SJCRH30 (cell line): ENCODE measurements at regions not wholly inside any gene's neighbourhood (a gene's known extent, or its start where the extent isn't known, plus 50 kb on each side); places are given as distances from the start of the nearest gene placed in this dataset.

ENCODE experiments used
- DNase-seq, 2 experiments: peaks; one replicate each; pipeline ENCODE4 v3.0.0-alpha.2; 2015 to 2020
- H3K27ac ChIP-seq: fragments of 250-450 bp; sonication (Bioruptor Pico); 2 replicates; pipeline ENCODE4 v1.5.1; 2020; ENCODE audit warnings: mild to moderate bottlenecking, moderate library complexity
- H3K27me3 ChIP-seq: fragments of 250-450 bp; sonication (Bioruptor Pico); 2 replicates; pipeline ENCODE4 v1.5.1; 2020; ENCODE audit warnings: mild to moderate bottlenecking, moderate library complexity
- H3K36me3 ChIP-seq: fragments of 250-450 bp; sonication (Bioruptor Pico); 2 replicates; pipeline ENCODE4 v1.5.1; 2020; ENCODE audit warnings: mild to moderate bottlenecking, moderate library complexity
- H3K4me1 ChIP-seq: fragments of 250-450 bp; sonication (Bioruptor Pico); 2 replicates; pipeline ENCODE4 v1.5.1; 2020; ENCODE audit warnings: mild to moderate bottlenecking, moderate library complexity
- H3K4me3 ChIP-seq: fragments of 250-450 bp; sonication (Bioruptor Pico); 2 replicates; pipeline ENCODE4 v1.5.1; 2020; ENCODE audit warnings: mild to moderate bottlenecking, moderate library complexity
- H3K9me3 ChIP-seq: fragments of 250-450 bp; sonication (Bioruptor Pico); replicated peaks from 2 replicates; pipeline ENCODE4 v1.5.1; 2020; ENCODE audit warnings: mild to moderate bottlenecking, moderate library complexity

DNA sequence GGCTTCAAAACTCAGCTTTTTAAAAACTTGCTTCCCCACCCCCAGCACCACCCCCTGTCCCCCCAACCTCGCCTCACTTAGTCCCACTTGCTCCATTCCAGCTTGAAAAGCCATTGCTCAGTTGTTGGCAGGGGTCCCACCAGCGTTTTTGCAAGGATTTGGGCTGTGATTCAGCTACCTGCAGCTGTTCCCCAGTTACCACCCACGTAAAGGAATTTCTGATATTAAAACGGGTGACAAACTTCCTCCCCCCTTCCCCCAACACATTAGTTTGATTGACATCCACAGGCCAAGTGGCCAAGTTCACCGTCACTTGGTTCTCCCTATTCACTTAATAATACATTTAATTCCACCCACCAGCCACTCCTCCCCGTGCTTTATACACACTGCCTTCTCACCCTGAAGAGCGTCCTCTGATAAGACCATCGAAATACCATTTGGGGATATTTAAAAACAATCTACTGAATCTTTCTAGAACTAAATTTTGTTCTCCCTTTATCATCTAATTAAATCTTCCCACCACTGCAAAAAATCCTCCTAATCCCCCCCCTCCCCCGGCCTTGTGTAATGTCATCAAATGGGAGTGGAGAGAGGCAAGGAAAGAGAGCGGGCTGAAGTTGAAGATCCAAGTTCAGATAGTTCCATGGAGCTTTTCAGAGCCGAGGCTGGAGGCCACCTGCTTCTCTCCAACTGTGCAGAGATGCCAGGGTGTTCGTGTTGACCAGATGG lies 55.1 kb downstream of the SOX9 start:
- Histone ChIP-seq H3K36me3 (no peaks in the 10 kb centered on the region), H3K27ac (peak overlapping the region; percentile 85), H3K9me3 (no peaks in the 10 kb centered on the region), H3K27me3 (no peaks in the 10 kb centered on the region), H3K4me1 (peaks cover 61% of the 10 kb centered on the region), H3K4me3 (peak overlapping the region; percentile 21)
- DNase-seq: peak; percentile 98 to 99

DNA sequence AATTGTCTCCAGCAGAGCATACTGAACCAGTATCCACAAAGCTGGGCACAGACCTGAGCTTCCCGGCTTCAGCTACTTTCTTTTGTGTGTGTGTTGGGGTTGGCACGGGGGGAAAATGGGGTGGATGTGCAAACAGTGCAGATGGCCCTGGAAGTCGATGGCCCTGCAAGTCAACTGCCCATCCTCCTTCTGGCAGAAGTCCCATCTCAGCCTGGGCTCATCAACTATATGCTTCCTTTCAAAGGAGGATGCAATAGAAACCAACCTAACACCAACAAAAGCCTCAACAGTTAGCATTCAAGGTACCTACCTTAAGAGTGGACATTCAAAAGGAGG lies 55.7 kb downstream of the SOX9 start:
- Histone ChIP-seq H3K4me1 (peaks cover 61% of the 10 kb centered on the region), H3K9me3 (no peaks in the 10 kb centered on the region), H3K27ac (peak overlapping the region; percentile 85), H3K27me3 (no peaks in the 10 kb centered on the region), H3K4me3 (peak overlapping the region; percentile 21), H3K36me3 (no peaks in the 10 kb centered on the region)
- no peak for DNase-seq

DNA sequence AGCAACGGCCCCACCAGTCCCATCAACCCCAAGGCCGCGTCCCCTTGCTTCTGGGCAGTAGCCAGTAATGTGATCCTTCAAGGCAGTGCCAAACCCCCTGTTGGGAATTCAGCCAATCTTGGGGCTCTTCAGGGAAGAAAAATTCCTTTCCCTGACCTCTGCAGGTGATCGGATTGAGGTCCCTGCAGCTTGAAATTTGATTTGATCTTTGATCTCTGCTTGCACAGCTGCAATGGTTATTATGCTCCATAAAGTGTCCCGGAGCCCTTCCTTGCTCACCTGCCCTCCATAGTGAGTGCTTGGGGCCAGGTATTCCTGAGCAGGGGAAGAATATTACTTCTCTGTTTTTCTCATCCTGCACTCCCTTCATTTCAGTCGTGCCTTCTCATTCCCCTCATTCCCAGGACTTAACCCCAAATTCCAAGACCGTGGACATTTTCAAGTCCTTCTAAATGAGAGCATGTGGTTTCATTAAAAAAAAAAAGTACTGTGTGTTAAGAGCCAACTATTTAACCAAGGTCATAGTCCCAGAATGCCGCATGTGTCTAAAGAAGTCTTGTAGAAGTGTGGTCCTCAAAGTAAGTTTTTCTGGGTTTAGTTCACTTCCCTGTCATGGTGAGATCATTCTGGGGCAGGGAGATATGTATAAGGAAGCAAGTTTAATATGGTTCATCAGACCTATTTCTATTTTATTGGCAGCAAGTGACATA lies 56.3 kb downstream of the SOX9 start:
- Histone ChIP-seq H3K27me3 (no peaks in the 10 kb centered on the region), H3K4me3 (peak overlapping the region; percentile 21), H3K36me3 (no peaks in the 10 kb centered on the region), H3K9me3 (no peaks in the 10 kb centered on the region), H3K27ac (peak overlapping the region; percentile 85), H3K4me1 (peaks cover 56% of the 10 kb centered on the region)
- peak; percentile 84 to 91 for DNase-seq

GRCh38 chr17:72177738-72178137 lies 56.9 kb downstream of the SOX9 start:
- Histone ChIP-seq H3K36me3 (no peaks in the 10 kb centered on the region), H3K9me3 (no peaks in the 10 kb centered on the region), H3K4me3 (no peak overlapping the region), H3K4me1 (peaks cover 51% of the 10 kb centered on the region), H3K27ac (peak overlapping the region; percentile 85; the same call in 1 of the 2 replicates), H3K27me3 (no peaks in the 10 kb centered on the region)
- no peak for DNase-seq

DNA sequence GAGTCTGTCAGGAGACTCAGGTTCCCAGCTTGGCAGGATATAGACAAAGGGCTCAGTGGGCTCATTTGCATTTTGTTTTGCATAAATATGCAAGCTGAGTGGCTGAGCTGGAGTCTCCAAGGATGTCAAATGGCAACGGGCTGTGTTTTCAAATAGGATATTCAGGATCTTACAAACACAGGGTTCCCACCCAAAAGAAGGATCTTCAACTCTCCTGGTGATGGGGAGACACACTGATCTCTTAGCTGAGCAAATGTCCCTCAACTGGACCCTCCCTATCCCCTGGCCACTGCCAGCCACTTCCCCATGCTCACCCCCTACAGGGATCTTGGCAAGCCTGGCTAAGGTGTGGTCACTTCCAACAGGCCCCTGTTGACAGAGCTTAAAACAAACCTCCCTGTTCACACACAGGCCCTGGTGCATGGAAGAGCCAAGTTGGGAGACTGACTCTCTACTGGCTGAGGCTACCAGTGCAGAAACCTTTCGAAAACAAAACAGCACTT lies 61.6 kb downstream of the SOX9 start:
- no peak overlapping the region for H3K4me3 ChIP-seq

GRCh38 chr17:72183194-72183685 lies 62.4 kb downstream of the SOX9 start:
- H3K27me3 ChIP-seq: no peaks in the 10 kb centered on the region
- H3K36me3 ChIP-seq: no peaks in the 10 kb centered on the region
- DNase-seq: no peak
- H3K9me3 ChIP-seq: 0 out of 2 replicates have a peak, but pooled peaks cover 3% of the 10 kb centered on the region
- no peak overlapping the region for H3K4me3 ChIP-seq
- H3K27ac ChIP-seq: no peak overlapping the region
- peaks cover 14% of the 10 kb centered on the region for H3K4me1 ChIP-seq

More for the DNA sequence above, 61.6 kb downstream of the SOX9 start:
- no peaks in the 10 kb centered on the region for H3K27me3 ChIP-seq
- H3K4me1 ChIP-seq: peaks cover 16% of the 10 kb centered on the region
- H3K27ac ChIP-seq: no peak overlapping the region
- H3K36me3 ChIP-seq: no peaks in the 10 kb centered on the region
- no peak for DNase-seq
- H3K9me3 ChIP-seq: 0 out of 2 replicates have a peak, but pooled peaks cover 3% of the 10 kb centered on the region

- no peak overlapping the region for H3K4me3 ChIP-seq
- H3K36me3 ChIP-seq: no peaks in the 10 kb centered on the region
- H3K27me3 ChIP-seq: no peaks in the 10 kb centered on the region
- H3K4me1 ChIP-seq: peaks cover 17% of the 10 kb centered on the region
- 0 out of 2 replicates have a peak, but pooled peaks cover 3% of the 10 kb centered on the region for H3K9me3 ChIP-seq
- DNase-seq: no peak
- no peak overlapping the region for H3K27ac ChIP-seq
Observed at GRCh38 chr17:72184805-72185204, 64.0 kb downstream of the SOX9 start.

- H3K4me1 ChIP-seq: peaks cover 17% of the 10 kb centered on the region
- DNase-seq: no peak
- H3K27me3 ChIP-seq: no peaks in the 10 kb centered on the region
Observed at GRCh38 chr17:72185564-72185963, 64.7 kb downstream of the SOX9 start.

DNA sequence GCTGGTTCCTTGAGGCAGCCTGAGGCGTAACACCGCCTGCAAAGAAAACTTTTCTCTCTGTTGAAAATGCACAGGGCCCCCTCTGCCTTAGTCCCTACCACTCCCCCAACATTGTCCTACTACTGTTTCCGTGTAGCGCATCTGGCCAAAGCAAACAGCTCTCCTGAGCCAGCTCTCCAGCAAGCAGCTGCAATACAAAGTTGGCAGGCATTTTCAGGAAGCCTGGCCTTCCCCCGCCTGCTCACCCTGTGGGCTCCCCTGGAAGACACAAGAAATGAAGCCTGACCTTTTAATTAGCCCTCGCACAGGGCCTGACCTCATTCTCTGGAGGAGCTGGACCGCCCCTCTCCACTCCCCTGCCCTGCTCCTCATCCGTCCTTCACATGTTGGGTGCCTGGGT lies 66.7 kb downstream of the SOX9 start:
- peak; percentile 89 to 95 for DNase-seq
- H3K27ac ChIP-seq: peak overlapping the region; percentile 55

More at GRCh38 chr17:72185564-72185963, 64.7 kb downstream of the SOX9 start:
- no peak overlapping the region for H3K27ac ChIP-seq
- 0 out of 2 replicates have a peak, but pooled peaks cover 3% of the 10 kb centered on the region for H3K9me3 ChIP-seq
- no peaks in the 10 kb centered on the region for H3K36me3 ChIP-seq
- no peak overlapping the region for H3K4me3 ChIP-seq

DNA sequence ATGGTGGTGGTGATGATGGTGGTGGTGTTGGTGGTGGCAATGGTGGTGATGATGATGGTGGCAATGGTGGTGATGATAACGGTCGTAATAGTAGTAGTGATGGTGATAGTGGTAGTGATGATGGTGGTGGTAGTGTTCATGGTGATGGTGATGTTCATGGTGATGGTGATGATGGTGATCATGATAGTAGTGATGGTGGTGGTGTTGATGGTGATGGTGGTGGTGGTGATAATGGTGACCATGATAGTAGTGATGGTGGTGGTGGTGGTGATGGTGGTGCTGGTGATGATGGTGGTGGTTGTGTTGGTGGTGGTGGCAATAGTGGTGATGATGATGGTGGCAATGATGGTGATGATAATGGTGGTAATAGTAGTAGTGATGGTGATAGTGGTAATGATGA lies 68.0 kb downstream of the SOX9 start:
- H3K4me3 ChIP-seq: no peak overlapping the region

More for the DNA sequence above, 66.7 kb downstream of the SOX9 start:
- 0 out of 2 replicates have a peak, but pooled peaks cover 3% of the 10 kb centered on the region for H3K9me3 ChIP-seq
- no peaks in the 10 kb centered on the region for H3K27me3 ChIP-seq
- peaks cover 17% of the 10 kb centered on the region for H3K4me1 ChIP-seq
- peak overlapping the region; percentile 2; the same call in 1 of the 2 replicates for H3K4me3 ChIP-seq
- no peaks in the 10 kb centered on the region for H3K36me3 ChIP-seq

DNA sequence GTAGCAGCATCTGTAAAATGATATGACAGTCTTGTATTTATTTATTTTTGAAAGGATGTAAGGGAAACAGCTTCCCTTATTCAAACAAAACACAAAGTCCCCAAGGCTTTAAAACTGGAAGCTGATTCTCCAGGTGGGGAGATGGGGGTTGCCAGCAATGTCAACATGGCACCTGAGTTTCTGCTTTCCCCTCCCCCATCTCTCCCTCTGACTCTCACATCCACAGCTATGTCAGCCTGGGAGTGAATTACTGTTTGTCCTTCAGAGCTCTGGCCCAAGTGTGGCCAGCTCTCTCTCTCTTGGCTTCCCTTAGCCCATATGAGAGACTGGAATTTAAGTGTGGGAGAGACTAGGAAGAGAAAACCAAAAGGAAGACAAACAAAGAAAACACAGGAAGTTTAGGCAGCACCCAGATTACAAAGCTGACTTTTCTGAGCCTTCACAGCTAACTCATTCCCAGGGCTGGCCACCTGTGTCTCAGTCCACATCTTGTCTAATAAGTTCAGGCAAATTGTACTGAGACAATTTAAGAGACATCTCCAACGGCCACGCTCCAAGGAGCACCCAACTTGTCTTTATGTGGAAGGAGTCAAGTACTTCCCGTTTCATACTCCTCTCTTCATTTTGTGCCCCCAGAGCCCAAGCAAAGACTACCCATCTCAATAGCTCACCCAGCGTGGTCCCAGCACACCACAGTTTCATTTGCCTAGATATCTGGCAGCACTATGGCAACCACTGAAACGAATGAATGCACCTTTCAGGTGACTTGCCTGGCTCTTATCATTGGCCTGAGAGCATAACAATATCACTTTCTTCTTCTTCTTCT lies 69.2 kb downstream of the SOX9 start:
- H3K9me3 ChIP-seq: 0 out of 2 replicates have a peak, but pooled peaks cover 3% of the 10 kb centered on the region
- no peaks in the 10 kb centered on the region for H3K36me3 ChIP-seq
- no peaks in the 10 kb centered on the region for H3K27me3 ChIP-seq
- DNase-seq: no peak
- H3K4me3 ChIP-seq: no peak overlapping the region
- peaks cover 17% of the 10 kb centered on the region for H3K4me1 ChIP-seq
- H3K27ac ChIP-seq: no peak overlapping the region

More for the DNA sequence above, 68.0 kb downstream of the SOX9 start:
- no peak overlapping the region for H3K27ac ChIP-seq
- H3K4me1 ChIP-seq: peaks cover 17% of the 10 kb centered on the region
- DNase-seq: no peak
- H3K9me3 ChIP-seq: 0 out of 2 replicates have a peak, but pooled peaks cover 3% of the 10 kb centered on the region
- H3K27me3 ChIP-seq: no peaks in the 10 kb centered on the region
- no peaks in the 10 kb centered on the region for H3K36me3 ChIP-seq

DNA sequence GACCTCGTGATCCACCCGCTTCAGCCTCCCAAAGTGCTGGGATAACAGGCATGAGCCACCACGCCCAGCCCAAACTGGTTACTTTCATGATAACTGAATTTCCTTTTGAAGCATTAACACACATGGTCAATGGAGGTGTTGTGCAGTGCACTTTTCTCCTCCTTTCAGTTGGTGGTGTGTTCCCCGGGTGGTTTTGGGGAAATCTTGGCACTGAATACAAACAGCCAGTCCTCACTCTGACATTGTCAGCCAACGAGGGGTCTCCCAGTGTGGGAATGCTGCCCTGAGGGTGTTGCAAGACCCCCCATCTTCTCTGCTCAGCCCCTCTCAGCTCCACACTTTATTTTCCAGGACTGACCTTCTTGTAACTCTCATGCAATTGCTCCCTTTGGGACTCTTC lies 70.5 kb downstream of the SOX9 start:
- Histone ChIP-seq H3K4me3 (no peak overlapping the region), H3K4me1 (peaks cover 17% of the 10 kb centered on the region), H3K27ac (no peak overlapping the region), H3K36me3 (no peaks in the 10 kb centered on the region), H3K9me3 (0 out of 2 replicates have a peak, but pooled peaks cover 3% of the 10 kb centered on the region), H3K27me3 (no peaks in the 10 kb centered on the region)
- no peak for DNase-seq

DNA sequence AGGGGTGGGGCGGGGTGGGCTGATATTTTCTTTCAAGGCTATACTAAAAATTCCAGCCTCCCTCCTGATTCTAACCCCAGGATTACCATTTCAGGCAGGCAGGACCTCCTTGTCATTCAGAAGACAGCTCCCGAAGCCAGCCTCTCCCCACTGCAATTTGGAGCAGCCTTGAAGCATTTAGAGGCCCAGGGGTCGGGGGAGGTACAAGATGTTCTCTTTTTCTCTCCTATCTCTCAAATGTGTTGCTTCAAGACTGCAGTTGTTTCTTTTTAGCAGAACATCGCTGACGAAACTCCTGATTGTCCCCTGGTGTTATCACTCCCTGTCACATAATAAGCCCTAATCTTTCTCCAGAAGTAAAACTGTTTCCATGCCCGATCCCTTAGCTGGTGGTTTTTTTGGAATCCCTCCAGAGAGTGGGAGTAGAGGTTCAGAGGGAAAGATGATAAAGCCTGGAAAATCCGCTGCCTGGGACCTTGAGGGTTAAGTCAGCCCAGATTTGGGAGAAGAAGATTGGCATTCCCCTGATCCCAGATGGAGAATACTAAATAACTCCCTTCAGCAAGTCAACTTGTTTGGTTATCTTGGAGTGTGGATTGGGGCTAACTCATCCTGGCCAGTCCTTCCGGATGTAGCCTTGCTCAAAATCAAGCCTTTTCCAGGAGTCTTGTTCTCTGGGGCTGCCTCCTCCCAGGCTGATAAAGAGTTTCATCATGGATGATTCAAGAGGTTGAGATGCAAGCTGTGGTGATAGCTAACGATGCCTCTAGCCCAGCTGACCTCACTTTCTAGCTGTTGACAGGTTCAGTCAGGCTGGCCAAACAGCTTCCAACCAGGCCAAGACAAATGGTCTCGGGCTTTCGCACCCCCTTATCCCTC lies 71.3 kb downstream of the SOX9 start:
- H3K27ac ChIP-seq: no peak overlapping the region
- no peaks in the 10 kb centered on the region for H3K27me3 ChIP-seq
- DNase-seq: no peak
- no peak overlapping the region for H3K4me3 ChIP-seq
- no peaks in the 10 kb centered on the region for H3K36me3 ChIP-seq
- H3K4me1 ChIP-seq: peaks cover 14% of the 10 kb centered on the region
- no peaks in the 10 kb centered on the region for H3K9me3 ChIP-seq
